ENCODE measurements at regions not wholly inside any gene's neighbourhood (a gene's known extent, or its start where the extent isn't known, plus 50 kb on each side); places are given as distances from the start of the nearest gene placed in this dataset.

DNA sequence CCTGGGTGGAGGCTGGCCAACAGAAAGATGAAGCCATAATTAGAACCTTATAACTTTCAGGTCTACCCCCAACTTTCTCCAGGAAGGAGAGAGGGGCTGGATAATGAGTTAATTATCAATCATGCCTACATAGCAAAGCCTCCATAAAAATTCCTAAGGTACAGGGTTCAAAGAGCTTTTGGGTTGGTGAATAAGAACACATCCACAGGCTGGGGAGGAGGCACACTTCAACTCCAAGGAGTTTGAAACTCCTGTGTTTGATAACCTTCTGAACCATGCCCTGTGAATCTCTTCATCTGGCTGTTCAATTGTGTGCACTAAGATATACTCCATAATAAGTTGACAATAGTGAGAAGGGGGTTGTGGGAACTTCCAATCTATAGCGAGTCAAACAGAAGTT is 552.3 kb downstream of the TDRD15 start:
- TF ChIP-seq, protein P1, sequence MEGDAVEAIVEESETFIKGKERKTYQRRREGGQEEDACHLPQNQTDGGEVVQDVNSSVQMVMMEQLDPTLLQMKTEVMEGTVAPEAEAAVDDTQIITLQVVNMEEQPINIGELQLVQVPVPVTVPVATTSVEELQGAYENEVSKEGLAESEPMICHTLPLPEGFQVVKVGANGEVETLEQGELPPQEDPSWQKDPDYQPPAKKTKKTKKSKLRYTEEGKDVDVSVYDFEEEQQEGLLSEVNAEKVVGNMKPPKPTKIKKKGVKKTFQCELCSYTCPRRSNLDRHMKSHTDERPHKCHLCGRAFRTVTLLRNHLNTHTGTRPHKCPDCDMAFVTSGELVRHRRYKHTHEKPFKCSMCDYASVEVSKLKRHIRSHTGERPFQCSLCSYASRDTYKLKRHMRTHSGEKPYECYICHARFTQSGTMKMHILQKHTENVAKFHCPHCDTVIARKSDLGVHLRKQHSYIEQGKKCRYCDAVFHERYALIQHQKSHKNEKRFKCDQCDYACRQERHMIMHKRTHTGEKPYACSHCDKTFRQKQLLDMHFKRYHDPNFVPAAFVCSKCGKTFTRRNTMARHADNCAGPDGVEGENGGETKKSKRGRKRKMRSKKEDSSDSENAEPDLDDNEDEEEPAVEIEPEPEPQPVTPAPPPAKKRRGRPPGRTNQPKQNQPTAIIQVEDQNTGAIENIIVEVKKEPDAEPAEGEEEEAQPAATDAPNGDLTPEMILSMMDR (conservative IDR thresholded peaks at IDR 0.05) = no peak
- TF ChIP-seq ZFX (IDR thresholded peaks at IDR 0.05) = no peak
- no peak overlapping the region for H3K27ac ChIP-seq

DNA sequence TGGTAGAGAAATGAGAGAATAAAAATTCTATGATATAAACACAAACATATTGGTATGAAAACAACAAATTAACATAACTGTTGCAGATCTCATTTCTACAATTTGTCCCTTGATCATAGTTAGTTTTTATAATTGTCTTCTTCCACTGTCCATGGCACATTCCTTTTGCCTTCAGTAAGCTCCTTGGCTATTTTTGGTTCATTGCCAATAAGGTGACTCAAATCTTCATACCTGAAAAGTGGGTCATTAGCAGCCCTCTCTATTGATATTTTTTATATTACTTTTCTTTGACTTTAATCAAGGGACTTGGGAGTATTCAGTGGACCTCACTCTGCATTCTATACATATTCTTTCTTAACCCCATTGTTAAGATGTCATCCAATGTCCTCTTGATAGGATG is 552.9 kb downstream of the TDRD15 start:
- TF ChIP-seq, protein P1 (conservative IDR thresholded peaks at IDR 0.05) = no peak
- TF ChIP-seq ZFX (IDR thresholded peaks at IDR 0.05) = no peak
- H3K27ac ChIP-seq = no peak overlapping the region

DNA sequence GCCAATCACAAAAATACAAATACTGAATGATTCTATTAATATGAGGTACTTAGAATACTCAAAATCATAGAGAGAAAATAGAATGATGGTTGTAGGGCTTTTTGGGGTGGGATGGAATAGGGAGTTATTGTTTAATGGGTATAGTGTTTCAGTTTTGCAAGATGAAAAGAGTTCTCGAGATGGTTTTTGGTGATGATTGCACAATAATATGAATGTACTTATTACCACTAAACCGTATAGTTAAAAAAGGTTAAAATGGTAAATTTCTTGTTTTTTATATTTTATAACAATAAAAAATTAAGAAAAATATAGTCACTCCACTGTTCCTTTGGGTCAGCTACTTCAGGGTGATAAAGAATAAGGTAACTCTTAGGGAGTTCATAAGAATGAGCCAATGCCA is 560.1 kb downstream of the TDRD15 start:
- H3K27ac ChIP-seq = no peak overlapping the region
- TF ChIP-seq, protein P1 (conservative IDR thresholded peaks at IDR 0.05) = no peak
- TF ChIP-seq ZFX (IDR thresholded peaks at IDR 0.05) = no peak

DNA sequence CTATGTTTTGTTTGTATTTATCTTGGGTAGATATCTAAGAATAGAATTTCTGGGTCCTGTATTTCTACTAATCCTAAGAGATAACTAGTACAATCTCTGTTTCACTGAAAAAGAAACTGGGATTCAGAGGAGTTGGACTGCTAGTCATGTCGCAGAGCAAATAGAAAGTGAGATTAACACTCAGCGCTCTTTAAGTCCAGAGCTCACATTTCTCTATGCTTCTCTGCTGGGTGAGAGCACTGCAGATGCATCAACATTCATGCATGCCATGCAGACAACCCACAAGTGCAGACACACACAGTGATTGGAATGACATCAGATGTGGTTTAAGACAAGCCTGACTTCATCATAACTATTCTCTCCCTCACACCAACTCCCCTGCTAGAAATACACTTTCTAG is 563.8 kb downstream of the TDRD15 start:
- no peak overlapping the region for H3K27ac ChIP-seq
- TF ChIP-seq, protein P1 (conservative IDR thresholded peaks at IDR 0.05) = no peak
- no peak for TF ChIP-seq ZFX (IDR thresholded peaks at IDR 0.05)

DNA sequence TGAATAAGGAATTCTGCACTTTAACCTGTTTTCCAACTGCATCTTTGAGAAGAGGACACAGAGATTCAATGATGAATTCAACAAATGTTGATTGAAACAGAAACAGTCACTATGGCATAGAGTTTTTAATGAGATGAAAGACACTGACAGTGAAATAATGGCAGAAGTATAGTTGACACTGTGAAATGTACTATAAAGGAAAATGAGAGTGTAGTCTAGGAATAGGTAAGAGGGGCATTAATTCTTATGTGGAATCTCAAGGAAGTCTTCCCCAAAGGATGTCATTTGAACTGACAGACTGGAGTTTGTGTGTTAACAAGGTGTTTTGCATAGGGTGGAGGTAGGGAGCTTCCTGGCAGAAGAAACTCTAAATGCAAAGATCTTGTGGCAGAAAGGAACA is 566.2 kb downstream of the TDRD15 start:
- TF ChIP-seq ZFX (IDR thresholded peaks at IDR 0.05) = no peak
- TF ChIP-seq, protein P1 (conservative IDR thresholded peaks at IDR 0.05) = no peak
- no peak overlapping the region for H3K27ac ChIP-seq

DNA sequence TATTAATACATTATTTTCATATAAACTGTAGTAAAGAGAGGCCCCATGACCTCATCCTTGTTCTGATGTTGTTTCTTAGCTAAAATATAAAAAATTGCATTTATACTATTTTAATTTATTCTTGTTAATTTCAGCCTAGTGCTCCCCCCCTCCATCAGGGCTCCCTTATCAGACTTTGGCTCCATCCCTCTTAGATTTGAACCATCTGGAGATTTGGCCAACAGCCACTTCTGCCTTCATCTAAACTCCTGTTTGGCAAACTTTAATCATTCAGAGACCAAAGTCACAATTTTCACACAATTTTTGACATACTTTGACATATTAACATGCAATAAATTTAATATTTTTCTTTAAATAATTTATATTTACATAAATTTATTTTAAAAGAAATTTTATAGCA is 569.3 kb downstream of the TDRD15 start:
- no peak for TF ChIP-seq ZFX (IDR thresholded peaks at IDR 0.05)
- TF ChIP-seq, protein P1 (conservative IDR thresholded peaks at IDR 0.05) = no peak
- H3K27ac ChIP-seq = no peak overlapping the region

DNA sequence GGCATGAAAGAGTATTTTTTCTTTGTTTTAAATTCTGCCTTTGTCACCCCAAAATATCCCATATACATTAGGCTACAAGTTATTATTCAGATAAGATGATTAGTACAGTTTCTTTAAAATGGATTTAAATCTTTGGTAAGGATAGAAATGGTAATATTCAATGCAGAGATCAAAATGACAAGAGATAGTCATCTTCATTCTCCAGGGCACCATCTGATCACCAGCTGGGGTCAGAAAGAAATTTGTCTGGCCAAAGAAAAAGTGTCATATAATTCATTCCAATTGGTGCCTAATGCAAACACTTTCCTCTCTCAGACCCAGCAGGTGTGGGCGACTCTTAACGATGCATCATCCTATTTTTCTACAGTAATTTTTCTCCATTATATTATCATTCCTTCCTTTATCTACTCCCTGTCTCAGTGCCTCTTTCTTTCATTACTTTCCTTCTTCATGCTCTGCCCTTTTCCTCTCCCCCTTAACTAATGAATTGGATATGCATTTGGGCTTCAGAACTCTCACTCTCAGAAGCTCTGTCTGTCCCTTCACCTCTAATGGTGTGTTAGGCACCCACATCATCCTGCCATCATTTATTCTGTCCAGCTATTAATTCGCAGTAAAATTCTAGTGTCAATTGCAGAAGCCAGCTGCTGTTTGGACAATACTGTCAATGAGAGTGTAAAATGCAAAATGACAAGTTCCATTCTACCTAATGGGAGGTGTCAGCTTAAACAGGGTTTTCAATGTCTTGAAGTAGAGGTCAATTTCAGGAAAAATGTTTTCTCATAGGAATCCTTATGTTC is 570.5 kb downstream of the TDRD15 start:
- no peak overlapping the region for H3K27ac ChIP-seq

More for the DNA sequence above, 570.5 kb downstream of the TDRD15 start:
- TF ChIP-seq, protein P1 (conservative IDR thresholded peaks at IDR 0.05) = no peak

Data from C4-2B (cell line).